GM12891 (cell line): ENCODE measurements at regions not wholly inside any gene's neighbourhood (a gene's known extent, or its start where the extent isn't known, plus 50 kb on each side); places are given as distances from the start of the nearest gene placed in this dataset.

ENCODE experiments used
- POLR2A ChIP-seq: IDR thresholded peaks from 2 replicates; pipeline ENCODE4 v1.6.1; 2011; ENCODE audit warnings: low read depth, low read length, control low read depth
- POLR2AphosphoS5 ChIP-seq: IDR thresholded peaks from 2 replicates; pipeline ENCODE4 v1.6.1; 2011; ENCODE audit warnings: low read depth, low read length, control low read depth
- POU2F2 ChIP-seq: IDR thresholded peaks from 2 replicates; pipeline ENCODE4 v1.6.1; 2011; ENCODE audit warnings: low read depth, mild to moderate bottlenecking, control low read depth, low read length, moderate library complexity
- TAF1 ChIP-seq: IDR thresholded peaks from 2 replicates; pipeline ENCODE4 v1.6.1; 2011; ENCODE audit warnings: low read depth, low read length, control low read depth

DNA sequence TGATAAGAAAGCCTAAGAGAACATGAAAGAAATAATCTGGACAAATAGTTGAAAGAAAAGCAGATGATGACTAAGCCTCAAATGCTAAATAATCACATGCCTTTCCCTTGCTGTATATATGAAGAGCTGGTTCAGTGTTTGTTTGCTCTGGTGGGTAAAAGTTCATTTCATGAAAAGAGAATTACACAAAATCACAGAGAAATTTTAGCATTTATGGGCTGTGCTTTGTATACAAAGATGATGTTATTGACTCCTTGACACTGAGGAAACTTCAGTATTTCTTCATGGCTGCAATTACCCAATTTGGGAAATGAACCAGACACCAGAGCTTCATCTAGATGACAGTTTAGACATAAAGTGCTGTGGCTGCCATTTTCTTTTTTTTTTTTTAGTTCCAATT is 527.2 kb downstream of the NR2F1-AS1 start:
- TF ChIP-seq POLR2AphosphoS5 = no peak
- TF ChIP-seq POLR2A = no peak
- no peak for TF ChIP-seq TAF1
- TF ChIP-seq POU2F2 = no peak
